HG02885 (cell line): ENCODE measurements at regions not wholly inside any gene's neighbourhood (a gene's known extent, or its start where the extent isn't known, plus 50 kb on each side); places are given as distances from the start of the nearest gene placed in this dataset.
"Not testable (repeated sequence)": the region's sequence is repeated elsewhere in the genome, so short reads cannot be mapped to it uniquely, and the experiment has no call there.

Experiments used
- ATAC-seq: cut with Tn5 transposase; IDR thresholded peaks from one replicate; pipeline ENCODE4 v1.9.1; 2021; ENCODE audit warnings: mild to moderate bottlenecking; ENCODE audit not compliant: unreplicated experiment, poor library complexity

DNA sequence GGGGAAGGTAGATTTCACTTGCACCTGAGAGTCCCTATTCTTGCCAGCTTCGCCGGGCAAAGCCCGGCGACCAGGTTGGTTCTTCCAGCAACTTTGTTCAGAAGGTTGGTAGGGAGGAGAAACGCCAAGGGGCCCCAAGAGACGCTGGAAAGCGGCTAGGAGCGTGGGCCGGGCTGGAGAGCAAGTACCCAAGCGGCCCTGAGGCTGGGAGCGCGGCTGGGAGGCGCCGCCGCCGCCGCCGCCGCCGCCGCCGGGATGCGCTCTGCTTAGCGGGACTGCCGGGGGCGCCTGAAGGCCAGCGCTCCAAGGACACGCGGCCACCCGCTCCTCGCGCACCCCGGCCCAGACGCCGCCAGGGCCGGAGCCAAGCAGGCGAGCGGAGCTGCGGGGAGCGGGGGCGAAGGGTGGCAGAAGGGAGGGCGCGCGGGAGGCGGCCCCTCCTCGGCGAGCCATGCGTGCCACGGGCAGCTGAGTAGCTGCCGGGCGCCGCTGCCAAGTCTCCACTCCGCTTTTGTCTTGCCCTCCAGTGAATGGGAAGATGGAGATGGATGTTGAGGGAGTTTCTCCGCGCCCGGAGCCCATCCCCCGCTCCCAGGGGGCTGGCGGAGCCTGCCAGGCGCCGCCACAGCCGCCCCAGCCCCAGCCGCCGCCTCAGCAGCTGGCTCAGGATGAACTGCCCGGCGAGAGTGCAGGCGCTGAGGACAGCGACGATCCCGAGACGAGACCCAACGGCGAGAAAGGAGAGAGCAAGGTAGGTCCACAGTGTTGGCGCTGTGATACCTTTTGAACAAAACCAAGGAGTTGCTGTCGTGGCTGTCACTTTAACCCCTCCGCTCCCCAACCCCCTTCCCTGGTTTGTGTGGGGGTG, 227.4 kb upstream of the AZI2 start:
- no peak for ATAC-seq

- ATAC-seq: no peak
Observed at GRCh38 chr3:28576614-28577200, 228.1 kb upstream of the AZI2 start.

DNA sequence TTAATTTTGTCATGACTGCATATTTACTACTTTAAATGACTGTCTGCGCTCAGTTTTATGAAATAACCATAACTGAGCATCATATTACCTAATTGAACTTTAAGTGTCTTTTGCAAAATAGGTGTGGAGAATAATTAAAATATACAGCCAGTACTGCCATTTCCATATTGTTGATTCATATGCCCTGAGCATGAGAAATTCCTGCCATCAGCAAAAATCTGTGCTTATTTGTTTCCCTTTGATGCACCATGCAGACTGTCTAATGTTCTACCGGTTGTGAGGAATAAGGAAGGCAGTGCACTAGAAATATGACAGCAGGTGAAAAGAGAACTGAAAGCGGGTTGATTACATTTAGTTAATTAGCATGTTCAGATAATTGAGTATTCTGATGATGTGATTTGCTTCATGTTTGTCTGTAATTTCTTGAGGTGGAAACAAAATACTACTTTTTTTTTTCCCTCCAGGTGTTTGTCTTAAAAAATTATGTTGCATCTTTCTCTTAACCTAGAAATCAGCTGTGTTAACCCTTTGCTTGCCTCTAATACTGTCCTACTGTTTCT, 229.4 kb upstream of the AZI2 start:
- ATAC-seq: no peak

DNA sequence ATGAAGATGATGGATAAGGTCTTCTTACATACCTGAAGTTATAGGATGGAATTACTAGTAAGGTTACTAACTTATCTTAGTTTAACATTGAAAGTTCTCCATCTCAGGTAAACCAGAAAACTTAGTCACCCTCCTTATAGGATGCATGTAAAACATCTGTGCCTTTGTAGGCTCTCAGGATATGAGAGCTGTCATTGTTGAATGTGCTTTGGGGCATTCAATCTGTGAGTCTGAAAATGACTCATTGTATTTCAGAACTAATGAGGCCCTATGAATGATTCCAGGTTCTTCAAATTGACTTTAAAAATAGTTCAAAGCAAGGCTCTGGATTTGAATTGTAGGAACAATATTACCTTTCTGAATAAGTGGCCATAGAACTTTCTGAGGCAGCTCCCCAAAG, 237.7 kb upstream of the AZI2 start:
- ATAC-seq: no peak

DNA sequence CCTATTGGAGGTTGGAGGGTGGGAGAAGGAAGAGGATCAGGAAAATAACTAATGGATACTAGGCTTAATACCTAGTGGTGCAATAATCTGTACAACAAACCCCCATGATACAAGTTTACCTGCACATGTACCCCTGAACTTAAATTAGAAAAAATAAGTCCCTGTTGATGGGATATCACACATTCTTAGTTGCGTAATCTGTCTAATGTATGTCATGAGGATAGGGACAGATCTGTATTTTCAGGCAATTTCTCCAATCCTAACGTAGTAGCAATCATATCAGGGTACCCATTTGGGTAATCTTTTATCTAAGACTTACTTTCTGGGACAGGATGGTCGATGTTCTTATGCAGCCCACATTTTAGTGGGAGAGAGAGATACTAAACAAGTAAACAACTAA, 239.1 kb upstream of the AZI2 start:
- no peak for ATAC-seq

DNA sequence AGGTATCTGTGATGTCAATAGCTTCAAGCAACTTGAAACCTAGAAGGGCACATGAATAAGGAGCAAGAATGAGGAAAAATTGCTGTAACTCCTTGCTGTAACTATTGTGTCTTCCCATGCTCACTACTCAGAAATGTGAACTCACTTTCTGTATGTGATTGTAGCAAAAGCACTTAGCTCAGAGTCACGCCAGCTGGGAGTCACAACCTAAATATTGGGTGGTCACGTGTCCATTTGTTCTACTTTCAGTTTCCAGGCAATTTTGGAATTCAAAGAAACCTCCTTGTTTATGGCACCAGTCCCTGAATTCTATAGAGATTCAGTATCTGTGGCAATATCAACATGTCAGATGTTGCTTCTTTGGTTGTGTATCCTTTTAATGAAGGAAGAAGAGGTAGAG, 241.6 kb upstream of the AZI2 start:
- no peak for ATAC-seq

GRCh38 chr3:28590860-28591259, 242.2 kb upstream of the AZI2 start:
- ATAC-seq: no peak

GRCh38 chr3:28595372-28595771, 246.7 kb upstream of the AZI2 start:
- no peak for ATAC-seq

- ATAC-seq: no peak
Observed at GRCh38 chr3:28597452-28597851, 248.8 kb upstream of the AZI2 start.

DNA sequence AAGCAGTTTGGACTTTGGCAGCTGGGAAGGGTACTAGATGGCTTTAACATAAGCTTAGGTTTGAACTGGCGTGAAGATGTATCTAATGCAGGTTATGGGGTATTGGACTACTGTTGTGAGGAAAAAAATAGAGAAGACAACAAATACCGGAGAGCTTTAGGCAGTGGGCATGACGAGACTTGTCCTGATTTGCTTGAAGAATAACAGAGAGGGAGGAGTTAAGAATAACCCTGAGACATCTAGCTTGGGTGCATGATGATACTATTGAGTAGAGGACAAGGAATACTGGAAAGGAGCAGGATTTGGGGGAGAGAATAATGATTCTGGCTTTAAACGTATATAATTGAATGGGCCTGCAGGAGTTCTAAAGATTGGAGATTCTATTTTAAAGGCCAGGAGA, 249.5 kb upstream of the AZI2 start:
- ATAC-seq: no peak

- ATAC-seq: no peak
Observed at GRCh38 chr3:28601291-28601690, 252.7 kb upstream of the AZI2 start.

DNA sequence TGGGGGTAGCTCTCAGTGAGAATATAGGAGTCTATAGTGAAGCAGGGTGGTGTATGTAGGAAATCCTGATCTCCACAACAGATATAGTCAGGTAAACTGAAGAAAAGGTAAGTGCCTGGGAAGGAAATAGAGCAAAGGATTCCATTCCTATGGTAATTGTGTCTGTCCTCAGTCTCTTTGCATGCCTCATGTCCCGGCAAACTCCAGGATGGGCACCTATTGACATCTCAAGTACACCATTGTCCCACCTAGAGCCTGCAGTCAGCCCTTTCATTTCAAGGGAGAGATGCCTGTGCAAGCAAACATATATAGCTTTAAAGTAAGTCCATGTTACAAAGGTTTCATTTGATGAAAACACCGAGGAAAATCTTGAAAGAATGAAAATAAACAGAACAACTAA, 257.7 kb upstream of the AZI2 start:
- no peak for ATAC-seq

DNA sequence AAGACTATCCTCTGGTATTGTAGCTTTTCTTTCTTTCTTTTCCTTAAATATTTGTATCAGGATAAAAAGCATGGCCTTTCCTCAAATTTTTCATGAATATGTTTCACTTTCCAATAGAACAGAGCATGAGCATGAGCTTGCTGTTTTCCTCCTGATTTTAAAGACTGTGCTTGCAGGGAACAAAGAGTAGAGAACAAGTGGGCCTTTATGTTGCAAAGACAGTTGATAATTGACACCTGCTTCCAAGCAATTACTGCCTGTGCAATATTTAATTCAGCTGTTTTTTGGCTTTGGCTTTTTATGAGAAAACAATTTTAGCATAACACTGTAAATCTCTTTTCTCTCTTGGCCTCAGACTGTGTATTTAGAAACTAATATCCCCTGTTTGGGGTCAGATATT, 263.6 kb upstream of the AZI2 start:
- no peak for ATAC-seq

GRCh38 chr3:28613511-28614106, 265.0 kb upstream of the AZI2 start:
- ATAC-seq: no peak

- ATAC-seq: no peak
Observed at GRCh38 chr3:28615071-28615470, 266.4 kb upstream of the AZI2 start.

- ATAC-seq: no peak
Observed at GRCh38 chr3:28615971-28616370, 267.3 kb upstream of the AZI2 start.

DNA sequence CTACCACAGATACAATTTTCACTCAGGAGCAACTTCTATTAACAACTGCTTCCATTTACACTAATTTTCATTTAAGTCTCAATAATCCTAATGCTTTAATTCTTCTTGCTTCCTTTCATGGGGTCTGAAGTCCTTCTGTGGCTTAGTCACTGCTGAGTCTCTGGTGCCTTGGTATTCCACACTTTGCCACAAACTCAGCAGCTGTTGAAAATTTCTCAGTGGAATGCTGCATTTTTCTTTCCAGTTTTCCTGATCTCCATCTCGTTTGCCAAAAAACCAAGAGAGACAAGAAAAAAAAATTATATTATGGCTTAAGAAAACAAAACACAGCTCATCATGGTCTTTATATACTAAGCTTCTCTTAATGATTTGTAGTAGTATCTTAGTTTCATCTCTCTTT, 269.2 kb upstream of the AZI2 start:
- no peak for ATAC-seq

DNA sequence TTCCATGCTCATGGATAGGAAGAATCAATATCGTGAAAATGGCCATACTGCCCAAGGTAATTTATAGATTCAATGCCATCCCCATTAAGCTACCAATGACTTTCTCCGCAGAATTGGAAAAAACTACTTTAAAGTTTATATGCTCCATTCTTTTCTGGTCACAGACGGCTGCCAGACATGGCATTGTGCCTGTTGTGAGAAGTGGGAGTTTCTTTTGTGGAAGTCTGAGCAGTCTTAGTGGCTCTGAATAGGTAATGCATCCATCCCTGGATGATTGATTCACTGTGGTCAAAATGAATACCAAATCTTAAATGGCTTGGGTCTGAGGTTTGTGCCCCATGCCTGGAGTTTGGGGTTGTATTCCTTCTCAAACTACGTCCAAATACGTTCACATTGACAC, 274.5 kb upstream of the AZI2 start:
- ATAC-seq: no peak

DNA sequence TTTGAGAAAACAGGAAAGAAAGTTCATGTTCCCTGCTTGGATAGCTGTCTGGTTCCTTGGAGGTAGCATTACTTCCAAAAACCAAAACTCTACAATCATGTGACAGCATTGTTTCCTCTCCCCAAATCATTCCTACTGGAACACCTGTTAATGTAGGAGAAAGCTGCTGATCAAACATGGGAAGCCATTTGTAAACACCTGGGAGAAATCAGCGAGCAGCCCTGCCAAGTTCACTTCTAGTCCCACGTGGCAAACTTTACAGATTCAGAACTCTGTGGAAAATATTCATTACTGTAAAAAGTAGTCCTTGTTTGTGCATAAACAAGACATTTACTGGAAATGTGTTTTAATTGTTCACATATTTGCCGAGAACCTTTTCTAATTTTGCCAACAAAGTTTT, 275.5 kb upstream of the AZI2 start:
- no peak for ATAC-seq

- ATAC-seq: not testable (repeated sequence)
Observed at GRCh38 chr3:28627843-28628242, 279.2 kb upstream of the AZI2 start.

DNA sequence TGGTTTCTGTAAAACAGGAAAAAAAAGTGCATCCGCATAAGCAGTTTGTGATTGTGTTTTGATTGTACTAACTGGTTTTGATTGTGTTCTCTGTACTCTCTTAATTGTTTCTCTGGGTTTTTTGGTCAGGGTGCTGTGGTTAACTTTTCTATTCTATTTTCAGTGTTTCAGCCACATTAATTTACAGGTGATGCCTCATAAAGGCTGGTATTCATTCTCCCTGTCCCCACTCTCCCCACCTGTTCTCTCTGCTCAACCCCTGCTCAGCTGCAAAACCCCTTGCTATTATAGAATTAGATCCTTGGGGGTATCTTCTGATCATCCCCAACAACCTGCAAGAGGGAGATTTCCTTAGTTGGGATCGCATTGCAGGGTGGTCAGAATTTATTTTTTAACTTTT, 285.4 kb upstream of the AZI2 start:
- no peak for ATAC-seq
